Left lobe of liver (tissue), 2 donors: ENCODE measurements at regions not wholly inside any gene's neighbourhood (a gene's known extent, or its start where the extent isn't known, plus 50 kb on each side); places are given as distances from the start of the nearest gene placed in this dataset.
"Not testable (repeated sequence)": the region's sequence is repeated elsewhere in the genome, so short reads cannot be mapped to it uniquely, and the experiment has no call there.

Experiments
- ATAC-seq: fragments of 200-7000 bp; cut with Tn5 transposase; one replicate; pipeline ENCODE4 v1.9.1; 2020; ENCODE audit warnings: mild to moderate bottlenecking, moderate library complexity
- DNase-seq: peaks from one replicate; pipeline ENCODE4 v3.0.0-alpha.2; 2020; ENCODE audit warnings: low spot score
- donor health status: DM: no; HTN: no; CAD: no; lungs with moderate emphysema.
- donor health status: DM: no; HTN: yes; CAD: no.

DNA sequence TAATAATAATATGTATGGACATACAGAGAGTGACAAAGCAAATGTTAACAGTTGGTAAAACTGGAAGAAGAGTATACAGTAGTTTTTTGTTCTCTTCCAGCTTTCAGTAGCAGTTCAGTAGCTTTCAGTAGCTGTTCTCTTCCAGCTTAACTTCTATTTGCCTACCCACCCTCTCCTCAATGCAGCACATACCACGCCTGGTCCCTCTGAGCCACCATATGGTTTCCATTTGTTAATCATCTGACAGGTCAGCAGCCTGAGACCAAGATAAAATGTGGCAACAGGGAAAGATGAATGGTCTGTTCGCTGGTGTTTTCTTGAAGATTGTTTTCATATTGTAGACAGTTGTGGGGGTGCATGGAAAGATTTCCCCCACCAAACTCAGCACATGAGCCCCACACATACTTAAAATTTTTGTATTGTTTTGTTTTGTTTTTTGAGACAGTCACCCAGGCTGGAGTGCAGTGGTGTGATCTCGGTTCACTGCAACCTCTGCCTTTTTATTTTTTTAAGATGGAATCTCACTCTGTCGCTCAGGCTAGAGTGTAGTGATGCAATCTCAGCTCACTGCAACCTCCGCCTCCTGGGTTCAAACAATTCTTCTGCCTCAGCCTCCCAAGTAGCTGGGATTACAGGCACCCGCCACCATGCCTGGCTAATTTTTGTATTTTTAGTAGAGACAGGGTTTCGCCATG is 56.8 kb downstream of the ATP6V0E2 start:
- not testable (repeated sequence) for DNase-seq, ATAC-seq

DNA sequence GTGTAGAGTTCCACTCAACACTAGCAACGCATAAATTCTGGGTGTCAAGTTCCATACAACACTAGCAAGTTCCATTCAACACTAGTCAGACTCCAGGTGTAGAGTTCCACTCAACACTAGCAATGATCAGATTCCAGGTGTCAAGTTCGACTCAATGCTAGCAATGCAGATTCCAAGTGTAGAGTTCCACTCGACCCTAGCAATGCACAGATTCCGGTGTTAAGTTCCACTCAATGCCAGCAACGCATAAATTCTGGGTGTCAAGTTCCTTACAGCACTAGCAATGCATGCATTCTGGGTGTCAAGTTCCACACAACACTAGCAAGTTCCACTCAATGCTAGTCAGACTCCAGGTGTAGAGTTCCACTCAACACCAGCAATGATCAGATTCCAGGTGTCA is 60.0 kb downstream of the ATP6V0E2 start:
- not testable (repeated sequence) for ATAC-seq, DNase-seq

DNA sequence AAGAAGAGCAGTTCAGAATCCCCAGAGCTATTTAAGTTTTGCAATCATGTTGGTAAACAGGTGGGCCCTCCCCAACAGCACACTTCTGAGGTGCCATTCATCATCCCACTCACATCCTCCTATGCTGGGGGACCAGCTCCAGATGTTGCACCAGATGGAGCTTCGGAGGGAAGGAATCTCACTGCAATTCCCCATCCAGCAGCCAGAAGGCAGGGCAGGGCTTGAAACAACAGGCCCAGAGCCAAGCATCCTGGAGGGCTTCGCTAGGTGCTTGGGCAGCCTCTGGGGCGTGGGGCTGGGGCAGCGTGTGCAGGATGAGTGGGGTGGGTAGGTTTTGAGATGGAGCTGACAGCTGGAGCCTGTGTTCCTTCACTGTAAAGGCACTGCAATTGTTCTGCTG is 73.6 kb downstream of the ATP6V0E2 start:
- not testable (repeated sequence) for ATAC-seq, DNase-seq

DNA sequence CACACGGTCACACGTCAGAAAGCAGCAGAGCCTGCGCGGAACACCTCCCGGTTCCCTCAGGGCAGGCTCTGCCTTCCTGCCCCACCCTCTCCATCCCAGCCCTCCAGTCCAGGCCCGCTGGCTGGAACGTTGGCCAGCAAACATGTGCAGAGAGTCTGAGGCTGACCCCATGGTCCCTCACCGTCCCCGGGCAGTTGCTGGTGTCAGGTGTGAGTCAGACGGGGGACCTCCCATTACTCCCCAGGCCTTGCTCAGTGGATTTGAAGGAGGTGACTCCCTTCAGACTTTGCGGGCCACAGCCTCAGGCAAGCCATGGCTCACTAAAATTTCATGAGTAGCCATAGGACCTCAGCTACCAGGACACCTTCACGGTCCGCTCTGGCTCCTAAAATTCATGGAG is 74.7 kb downstream of the ATP6V0E2 start:
- not testable (repeated sequence) for ATAC-seq, DNase-seq

DNA sequence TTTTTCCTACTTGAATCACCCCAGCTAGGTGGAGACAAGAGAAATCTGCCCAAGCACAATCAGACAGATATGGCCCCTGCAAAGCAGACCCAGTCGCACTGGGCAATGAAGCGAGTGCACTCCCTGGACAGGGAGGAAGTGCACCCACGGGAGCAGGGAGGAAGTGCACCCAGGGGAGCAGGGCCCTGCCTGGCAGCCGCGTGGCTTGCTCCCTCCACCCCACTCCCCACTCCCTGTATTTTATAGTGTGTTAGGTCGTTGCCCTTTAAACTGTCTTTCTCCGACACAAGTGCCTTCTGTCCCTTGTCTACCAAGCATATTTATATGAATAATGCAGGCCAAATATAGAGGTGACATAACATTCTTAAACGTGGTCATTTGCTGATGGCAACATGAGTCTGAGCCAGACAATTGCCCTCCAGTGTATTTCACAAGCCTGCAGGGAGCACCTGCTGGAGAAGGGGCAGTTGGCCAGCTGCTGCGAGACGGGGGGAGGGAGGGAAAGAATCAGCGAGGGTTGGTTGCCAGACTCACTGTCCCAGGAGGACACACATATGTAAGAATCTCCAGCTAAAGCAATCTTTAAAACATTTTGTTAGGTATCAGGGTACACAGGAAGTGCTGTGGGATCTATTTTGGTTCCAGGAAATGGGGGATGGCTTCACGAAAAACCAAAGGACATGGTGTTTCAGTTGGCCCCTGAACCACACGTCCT is 76.3 kb downstream of the ATP6V0E2 start:
- not testable (repeated sequence) for ATAC-seq, DNase-seq

DNA sequence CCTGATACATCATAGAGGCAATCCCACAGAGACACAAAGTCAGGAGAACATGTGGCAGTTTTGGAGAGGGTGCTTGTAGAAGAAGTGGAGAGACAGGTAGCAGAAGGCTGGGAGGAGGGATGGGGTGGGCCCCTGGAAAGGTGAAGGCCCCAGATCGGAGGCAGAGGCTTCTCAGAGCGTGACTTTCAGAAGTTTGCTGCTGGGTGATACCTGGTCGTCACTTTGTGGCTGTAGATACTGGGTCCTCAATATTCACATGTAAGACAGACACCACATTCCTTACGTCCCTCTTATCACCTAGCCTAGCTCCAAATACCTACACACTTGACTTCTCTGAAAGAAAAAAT is 76.8 kb downstream of the ATP6V0E2 start:
- not testable (repeated sequence) for DNase-seq, ATAC-seq

DNA sequence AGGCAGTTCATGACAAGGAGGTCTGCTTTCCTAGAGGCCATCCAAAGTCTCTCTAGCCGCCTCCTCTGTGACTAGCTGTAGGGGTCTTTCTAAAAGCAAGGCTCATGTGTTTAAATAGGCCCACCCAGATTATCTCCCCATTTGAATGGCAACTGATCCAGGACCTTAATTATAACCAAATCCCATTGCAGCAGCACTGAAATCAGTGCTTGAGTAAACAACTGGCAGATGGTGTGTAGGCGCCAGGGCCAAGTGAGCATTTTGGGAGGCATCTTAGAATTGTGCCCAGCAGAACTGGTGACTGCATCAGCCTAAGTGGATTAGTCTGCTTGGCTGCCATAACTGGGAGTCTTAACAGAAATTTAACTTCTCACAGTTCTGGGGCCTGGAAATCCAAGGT is 77.8 kb downstream of the ATP6V0E2 start:
- ATAC-seq: not testable (repeated sequence)

DNA sequence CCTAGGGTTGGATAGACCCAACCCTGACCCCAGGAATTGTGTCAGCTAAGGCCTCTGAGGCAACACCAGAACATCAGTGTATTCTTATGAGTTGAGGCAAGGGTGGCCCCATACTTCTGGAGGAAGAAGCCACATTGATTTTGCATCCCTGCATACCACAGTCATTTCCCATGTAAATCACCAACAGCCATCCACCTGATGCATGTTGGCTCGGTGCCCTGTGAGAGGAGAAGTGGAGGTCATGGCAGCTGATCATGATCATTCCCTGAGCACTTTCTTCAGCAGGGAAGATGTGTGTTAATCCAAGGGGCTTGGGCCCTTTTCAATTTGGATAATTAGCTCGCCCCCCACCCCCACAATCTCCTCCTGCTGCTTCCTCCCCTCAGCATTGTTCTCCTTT is 85.1 kb downstream of the ATP6V0E2 start:
- not testable (repeated sequence) for DNase-seq, ATAC-seq

More for the DNA sequence above, 77.8 kb downstream of the ATP6V0E2 start:
- DNase-seq: not testable (repeated sequence)

DNA sequence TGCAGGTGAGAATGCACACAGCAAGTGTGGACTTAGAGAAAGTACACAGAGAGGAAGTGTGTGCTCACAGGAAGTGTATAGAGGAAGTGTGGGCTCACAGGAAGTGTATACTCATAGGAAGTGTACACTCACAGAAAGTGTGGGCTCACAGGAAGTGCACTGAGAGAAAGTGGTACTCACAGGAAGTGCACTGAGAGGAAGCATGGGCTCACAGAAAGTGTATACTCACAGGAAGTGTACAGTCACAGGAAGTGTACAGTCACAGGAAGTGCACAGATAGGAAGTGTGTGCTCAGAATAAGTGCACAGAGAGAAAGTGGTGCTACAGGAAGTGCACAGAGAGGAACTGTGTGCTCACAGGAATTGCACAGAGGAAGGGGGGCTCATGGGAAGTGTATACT is 87.1 kb downstream of the ATP6V0E2 start:
- ATAC-seq, DNase-seq: not testable (repeated sequence)

DNA sequence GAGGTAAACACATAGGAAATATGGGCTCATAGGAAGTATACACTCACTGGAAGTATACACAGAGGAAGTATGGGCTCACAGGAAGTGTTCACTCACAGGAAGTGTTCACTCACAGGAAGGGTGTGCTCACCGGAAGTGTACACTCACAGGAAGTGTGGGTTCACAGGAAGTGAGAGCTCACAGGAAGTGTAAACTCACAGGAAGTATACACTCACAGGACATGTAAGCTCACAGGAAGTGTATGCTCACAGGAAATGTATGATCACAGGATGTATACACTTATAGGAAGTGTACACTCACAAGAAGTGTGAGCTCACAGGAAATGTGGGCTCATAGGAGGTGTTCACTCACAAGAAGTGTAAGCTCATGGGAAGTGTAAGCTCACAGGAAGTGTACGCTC is 88.1 kb downstream of the ATP6V0E2 start:
- not testable (repeated sequence) for ATAC-seq, DNase-seq

DNA sequence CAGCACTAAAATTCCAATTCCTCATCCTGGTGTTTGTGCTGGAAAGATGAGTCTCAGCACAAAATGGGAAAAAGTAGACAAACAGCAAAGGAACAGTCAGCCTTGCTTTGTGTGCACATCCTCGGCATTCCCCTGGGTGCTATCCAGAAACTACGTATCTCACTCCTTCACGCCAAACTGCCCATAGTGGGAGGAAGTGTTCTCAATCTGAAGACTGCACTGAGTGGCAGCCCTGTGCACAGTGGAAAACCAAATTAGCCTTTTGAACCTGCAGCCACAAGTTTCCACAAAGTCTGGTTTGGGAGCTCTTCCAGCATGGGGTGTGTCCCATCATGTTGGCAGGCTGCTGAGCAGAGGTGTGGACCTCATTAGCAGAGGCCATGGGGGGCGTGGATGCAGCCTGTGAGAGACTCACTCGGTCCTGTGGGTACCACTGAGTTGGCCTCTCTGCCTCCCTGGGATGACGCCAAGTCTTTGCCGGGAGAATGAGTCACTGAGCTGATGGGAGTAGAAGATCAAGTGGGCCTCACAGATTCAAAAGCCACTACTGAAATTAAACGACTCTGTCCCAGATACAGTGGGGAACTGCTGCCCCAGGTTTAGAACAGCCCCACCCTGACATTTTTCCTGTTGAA is 89.0 kb downstream of the ATP6V0E2 start:
- not testable (repeated sequence) for DNase-seq, ATAC-seq

DNA sequence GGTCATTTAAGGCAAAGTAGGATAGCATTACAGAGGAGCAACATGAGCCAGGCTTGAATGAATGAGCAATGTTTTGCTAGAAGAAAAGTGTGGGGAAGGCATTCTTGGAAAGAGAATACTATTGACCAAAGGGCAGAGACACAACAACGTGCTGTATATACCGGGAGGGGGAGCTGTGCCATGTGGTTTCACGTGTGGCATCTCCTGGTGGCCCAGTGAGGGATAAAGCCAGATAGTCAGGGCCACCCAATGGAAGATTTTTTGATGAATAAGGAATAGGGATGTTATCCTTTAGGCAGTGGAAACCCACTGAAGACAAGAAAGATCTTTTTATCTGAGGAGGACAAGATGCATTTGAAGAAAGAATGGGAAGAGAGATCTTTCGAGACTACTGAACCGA is 90.2 kb downstream of the ATP6V0E2 start:
- not testable (repeated sequence) for DNase-seq
- ATAC-seq: peak; percentile 56

DNA sequence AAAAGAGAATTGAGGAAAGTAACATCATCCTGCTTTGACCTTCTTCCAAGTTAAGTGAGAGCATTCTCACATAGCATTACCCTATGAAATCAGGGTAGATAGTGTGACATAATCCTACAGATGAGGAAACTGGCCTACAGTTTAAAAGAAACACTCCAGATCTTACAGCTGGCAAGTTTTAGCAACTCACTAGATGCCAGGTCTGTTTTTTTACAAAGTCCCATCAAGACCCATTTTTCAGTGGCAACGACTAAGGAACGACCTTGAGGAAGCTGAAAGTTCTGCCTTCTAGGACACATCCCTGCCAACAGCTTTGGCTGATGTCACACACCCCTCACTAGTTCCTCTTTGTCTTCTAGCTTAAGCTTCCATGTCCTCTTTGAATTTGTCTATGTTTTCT is 92.7 kb downstream of the ATP6V0E2 start:
- ATAC-seq, DNase-seq: not testable (repeated sequence)

DNA sequence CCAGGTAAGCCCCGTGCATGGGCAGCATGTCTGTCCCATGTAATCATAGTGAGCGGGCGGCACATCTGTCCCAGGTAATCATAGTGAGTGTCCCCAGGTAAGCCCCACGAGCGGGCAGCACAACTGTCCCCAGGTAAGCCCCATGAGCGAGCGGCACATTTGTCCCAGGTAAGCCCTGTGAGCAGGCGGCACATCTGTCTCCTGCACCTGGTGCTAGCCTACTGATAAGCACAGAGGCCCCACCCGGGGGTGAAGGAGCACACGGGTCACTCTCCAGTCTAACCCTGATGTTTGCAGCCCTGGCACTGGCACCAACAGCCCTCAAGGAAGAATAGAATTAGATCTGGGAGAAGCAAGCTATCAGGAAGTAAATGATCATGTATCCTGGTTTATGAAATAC is 99.2 kb downstream of the ATP6V0E2 start:
- ATAC-seq, DNase-seq: not testable (repeated sequence)

DNA sequence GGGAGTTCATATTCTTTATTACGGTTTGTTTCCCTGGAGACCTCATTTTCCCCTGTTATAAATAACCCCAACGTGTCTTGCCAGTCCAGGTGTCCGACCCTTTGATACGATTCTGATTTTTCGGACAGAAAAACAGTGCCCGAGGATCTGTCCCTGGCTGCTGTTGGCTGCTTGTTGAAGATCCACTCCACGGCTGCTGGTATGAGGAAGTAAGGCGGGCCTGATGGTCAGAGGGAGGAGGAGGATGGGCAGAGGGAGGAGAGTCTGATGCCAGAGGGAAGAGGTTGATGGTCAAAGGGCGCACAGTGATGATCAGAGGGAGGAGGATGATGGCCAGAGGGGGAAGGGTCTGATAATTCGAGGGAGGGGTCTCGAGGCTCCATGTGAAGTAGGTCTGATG is 99.9 kb downstream of the ATP6V0E2 start:
- DNase-seq, ATAC-seq: not testable (repeated sequence)

DNA sequence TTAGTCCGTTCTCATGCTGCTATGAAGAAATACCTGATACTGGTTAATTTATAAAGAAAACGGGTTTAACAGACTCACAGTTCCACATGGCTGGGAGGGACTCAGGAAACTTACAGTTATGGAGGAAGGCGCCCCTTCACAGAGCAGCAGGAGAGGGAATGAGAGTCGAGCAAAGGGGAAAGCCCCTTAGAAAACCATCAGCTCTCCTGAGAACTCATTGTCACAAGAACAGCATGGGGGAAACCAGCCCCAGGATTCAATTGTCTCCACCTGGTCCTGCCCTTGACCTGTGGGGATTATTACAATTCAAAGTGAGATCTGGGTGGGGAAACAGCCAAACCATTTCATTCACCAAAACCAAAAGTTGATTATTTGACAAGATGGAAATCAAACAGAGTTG is 101.8 kb downstream of the ATP6V0E2 start:
- not testable (repeated sequence) for DNase-seq, ATAC-seq

DNA sequence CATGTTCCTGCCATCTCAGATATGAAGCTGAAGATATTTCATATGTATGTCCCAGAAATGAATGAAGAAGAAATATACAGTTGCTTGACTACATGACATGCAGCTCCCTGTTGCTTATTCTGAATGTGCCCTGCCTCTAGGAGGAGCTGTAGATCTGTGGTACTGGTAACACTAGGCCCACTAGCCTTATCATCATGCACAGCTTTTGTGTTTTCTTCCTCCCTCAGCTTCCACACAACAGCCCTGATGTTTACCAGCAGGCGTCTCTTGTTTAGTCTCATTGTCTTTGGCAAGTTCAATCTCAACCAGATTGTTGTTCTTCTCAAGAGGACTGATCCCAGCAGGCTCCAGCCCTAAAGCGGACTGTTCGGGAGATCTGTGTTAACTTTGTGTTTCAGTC is 104.8 kb downstream of the ATP6V0E2 start:
- ATAC-seq: peak; percentile 79
- DNase-seq: not testable (repeated sequence)

DNA sequence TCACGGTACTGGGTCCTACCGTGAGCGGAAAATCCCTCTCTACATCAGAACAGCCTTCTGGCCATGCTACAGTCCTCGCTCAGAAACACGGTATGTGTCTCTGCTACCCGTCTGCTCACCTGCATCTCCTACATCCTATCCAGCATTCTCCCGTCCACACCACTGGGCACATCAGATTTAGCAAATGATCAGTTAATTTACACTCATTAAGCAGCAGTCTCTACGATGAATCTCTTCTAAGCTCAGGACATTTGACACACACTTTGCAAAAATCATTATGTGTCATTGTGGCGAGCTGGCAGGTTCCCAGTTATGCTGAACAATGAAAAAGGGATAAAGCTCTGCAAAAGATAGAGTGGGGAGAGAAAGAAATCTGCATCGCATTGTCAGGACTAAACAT is 105.2 kb downstream of the ATP6V0E2 start:
- not testable (repeated sequence) for DNase-seq, ATAC-seq

DNA sequence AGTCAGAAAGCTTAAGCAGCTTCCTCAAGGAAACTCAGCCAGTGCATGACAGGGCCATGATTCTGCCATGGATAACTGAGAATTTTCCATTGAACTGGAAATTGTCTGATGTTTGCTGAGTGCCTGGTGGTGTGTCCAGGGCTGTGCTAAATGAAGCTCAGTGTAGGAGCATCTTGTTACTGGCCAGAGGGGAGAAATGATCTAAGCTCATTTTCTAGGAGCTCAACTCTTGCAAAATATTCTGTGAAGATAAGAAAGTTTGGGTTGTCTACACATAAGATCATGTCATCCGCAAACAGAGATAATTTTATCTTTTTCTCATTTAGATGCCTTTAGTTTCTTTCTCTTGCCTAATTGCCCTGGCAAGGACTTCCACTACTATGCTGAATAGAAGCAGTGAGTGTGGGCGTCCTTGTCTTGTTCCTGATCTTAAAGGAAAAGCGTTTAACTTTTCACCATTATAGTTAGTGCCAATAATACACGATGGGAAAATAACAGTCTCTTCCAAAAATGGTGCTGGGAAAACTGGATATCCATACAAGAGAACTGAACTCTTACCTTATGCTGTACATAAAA is 108.9 kb downstream of the ATP6V0E2 start:
- ATAC-seq, DNase-seq: not testable (repeated sequence)

DNA sequence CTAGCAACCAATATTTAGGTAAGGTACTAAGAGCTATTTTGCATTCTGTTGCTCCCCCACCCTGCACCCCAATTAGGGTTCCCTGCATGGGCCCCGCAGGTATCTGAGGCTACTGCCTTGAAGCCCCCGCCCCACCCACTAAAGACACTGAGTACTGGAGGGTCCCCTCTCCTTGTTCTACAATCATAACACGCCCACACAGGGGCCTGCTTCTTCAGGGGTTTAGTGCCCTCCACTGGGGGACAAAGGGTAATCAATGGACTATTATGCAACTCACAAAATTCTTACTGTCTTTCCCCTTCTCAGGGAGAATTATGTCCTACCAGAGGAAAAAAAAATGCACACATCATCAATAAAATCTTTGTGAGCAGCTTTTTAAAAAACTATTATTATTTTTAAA is 113.1 kb downstream of the ATP6V0E2 start:
- not testable (repeated sequence) for ATAC-seq, DNase-seq

DNA sequence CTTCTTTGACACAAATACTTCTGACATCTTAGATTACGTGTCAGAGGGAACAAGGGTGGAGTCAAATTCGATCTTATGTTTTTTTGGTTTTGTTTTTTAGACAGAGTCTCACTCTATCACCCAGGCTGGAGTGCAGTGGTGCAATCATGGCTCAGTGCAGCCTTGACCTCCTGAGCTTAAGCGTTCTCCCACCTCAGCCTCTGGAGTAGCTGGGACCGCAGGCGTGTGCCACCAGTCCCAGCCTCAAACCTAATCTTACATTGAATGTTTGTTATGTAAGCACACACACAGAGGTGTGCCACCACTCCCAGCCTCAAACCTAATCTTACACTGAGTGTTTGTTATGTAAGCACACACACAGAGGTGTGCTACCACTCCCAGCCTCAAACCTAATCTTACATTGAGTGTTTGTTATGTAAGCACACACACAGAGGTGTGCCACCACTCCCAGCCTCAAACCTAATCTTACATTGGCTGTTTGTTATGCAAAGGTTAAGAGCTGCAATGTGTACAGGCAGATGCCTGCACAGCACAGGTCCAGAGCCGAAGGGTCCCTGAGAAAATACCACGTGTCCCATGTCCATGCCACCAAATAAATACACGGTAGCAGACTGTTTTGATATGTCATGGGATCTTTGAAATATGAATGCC is 118.0 kb downstream of the ATP6V0E2 start:
- DNase-seq, ATAC-seq: not testable (repeated sequence)
